ENCODE measurements at regions not wholly inside any gene's neighbourhood (a gene's known extent, or its start where the extent isn't known, plus 50 kb on each side); places are given as distances from the start of the nearest gene placed in this dataset.

DNA sequence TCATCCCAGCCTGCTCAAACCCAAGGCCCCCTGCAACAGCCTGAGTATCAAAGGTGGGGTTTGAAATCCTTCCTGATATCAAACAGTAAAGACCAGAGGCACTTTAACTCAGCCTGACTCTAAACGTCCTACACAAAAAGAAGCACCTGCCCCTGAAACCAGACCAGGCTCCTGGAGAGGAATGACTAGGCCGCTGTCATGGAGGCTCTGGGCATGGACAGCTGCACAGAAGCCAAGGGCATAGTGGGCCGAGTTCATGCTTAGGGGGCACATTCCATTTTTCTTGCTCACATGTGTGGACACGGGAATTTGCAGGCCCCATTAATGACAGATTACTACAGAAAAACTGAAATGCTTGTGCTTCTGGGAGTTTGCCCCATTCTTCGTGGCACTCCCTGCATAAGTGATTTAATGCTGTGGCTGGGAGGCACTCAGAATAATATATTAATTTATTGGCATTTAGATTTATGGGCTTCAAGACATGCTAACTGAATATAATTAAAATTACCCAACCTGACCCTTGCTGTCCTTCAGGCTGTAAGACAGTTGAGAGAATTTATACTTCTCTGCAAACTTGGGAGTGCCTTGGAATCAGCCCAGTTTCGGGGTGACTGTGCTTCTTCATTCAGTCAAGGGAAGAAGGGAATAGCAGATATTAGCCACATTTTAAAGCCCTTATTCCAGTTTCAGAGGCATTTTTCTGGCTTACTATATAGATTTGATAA is 105.5 kb downstream of the GYPC start:
- TF ChIP-seq EZH2phosphoT487 (IDR thresholded peaks at IDR 0.05; ENCODE audit: borderline replicate concordance, low read length): no peak
- TF ChIP-seq, protein P1, sequence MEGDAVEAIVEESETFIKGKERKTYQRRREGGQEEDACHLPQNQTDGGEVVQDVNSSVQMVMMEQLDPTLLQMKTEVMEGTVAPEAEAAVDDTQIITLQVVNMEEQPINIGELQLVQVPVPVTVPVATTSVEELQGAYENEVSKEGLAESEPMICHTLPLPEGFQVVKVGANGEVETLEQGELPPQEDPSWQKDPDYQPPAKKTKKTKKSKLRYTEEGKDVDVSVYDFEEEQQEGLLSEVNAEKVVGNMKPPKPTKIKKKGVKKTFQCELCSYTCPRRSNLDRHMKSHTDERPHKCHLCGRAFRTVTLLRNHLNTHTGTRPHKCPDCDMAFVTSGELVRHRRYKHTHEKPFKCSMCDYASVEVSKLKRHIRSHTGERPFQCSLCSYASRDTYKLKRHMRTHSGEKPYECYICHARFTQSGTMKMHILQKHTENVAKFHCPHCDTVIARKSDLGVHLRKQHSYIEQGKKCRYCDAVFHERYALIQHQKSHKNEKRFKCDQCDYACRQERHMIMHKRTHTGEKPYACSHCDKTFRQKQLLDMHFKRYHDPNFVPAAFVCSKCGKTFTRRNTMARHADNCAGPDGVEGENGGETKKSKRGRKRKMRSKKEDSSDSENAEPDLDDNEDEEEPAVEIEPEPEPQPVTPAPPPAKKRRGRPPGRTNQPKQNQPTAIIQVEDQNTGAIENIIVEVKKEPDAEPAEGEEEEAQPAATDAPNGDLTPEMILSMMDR (IDR thresholded peaks at IDR 0.05; ENCODE audit: low read depth, low read length, poor library complexity, severe bottlenecking): no peak
- Histone ChIP-seq H3K27ac (ENCODE audit: low read depth, low read length) (no peak overlapping the region), H3K36me3 (ENCODE audit: control insufficient read depth, low read length) (no peaks in the 10 kb centered on the region), H3K4me3 (ENCODE audit: low read length) (no peak overlapping the region), H3K4me2 (ENCODE audit: low read length) (no peak overlapping the region), H4K20me1 (ENCODE audit: control insufficient read depth, insufficient read depth, low read depth, low read length) (no peaks in the 10 kb centered on the region), H3K27me3 (ENCODE audit: control insufficient read depth, low read length) (0 out of 2 replicates have a peak, but pooled peaks cover 2% of the 10 kb centered on the region), H3K9me2 (replicated peaks; ENCODE audit: control insufficient read depth, low read length) (no peaks in the 10 kb centered on the region), H3F3A (ENCODE audit: control insufficient read depth, insufficient read depth) (no peaks in the 10 kb centered on the region), H3K4me1 (ENCODE audit: control insufficient read depth, low read length) (no peaks in the 10 kb centered on the region), H3K79me2 (ENCODE audit: control insufficient read depth, low read length) (no peaks in the 10 kb centered on the region), H3K9me3 (ENCODE audit: control insufficient read depth, insufficient read depth, low read length) (no peaks in the 10 kb centered on the region)

DNA sequence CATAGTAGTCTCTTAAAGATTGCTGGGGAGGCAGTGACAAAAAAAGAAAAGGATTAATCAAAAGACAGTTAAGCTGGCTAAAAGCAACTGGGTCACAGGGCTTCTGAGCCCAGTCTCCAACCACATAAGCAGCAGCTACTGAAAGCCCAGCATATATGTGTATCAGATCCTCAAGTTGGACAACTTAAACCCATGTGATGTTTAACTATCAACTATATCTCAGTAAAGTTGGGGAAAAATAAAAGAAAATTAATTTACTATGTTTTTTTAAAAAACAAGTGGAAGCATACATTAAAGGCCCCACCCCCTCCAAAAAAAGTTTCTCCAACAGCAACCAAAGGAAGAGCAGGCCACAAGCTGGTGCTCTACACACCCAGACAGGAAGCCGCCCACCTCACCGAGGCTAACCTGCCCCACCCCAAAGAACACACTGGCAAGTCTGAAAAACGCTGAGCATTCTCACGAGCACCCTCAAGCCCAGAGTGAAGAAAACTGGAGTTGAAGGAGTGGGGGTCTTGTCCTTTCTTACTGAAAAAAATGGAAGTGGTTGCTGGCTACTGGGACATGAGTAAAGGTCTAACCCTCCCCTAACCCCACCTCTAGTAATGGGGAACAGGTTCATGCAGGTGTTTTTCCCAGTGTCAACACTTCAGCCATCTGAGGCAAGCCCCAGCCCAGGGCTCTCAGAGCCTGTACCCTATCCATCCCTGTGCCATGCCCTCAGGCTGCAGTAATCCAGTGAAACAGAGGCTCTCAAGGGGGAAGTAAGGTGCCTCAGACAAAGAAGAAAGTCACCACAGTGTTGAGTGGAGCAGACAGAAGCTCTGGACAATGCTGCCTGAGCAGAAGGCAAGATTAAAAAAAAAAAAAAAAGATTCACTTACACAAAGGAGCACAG is 106.3 kb downstream of the GYPC start:
- H3K79me2 ChIP-seq (ENCODE audit: control insufficient read depth, low read length): no peaks in the 10 kb centered on the region
- no peaks in the 10 kb centered on the region for H3K9me2 ChIP-seq (replicated peaks; ENCODE audit: control insufficient read depth, low read length)
- no peaks in the 10 kb centered on the region for H3K4me1 ChIP-seq (ENCODE audit: control insufficient read depth, low read length)
- no peak overlapping the region for H3K27ac ChIP-seq (ENCODE audit: low read depth, low read length)
- no peaks in the 10 kb centered on the region for H3K9me3 ChIP-seq (ENCODE audit: control insufficient read depth, insufficient read depth, low read length)
- no peaks in the 10 kb centered on the region for H4K20me1 ChIP-seq (ENCODE audit: control insufficient read depth, insufficient read depth, low read depth, low read length)
- no peak overlapping the region for H3K4me3 ChIP-seq (ENCODE audit: low read length)
- no peak for TF ChIP-seq EZH2phosphoT487 (IDR thresholded peaks at IDR 0.05; ENCODE audit: borderline replicate concordance, low read length)
- TF ChIP-seq, protein P1 (IDR thresholded peaks at IDR 0.05; ENCODE audit: low read depth, low read length, poor library complexity, severe bottlenecking): no peak
- H3K36me3 ChIP-seq (ENCODE audit: control insufficient read depth, low read length): no peaks in the 10 kb centered on the region
- H3K4me2 ChIP-seq (ENCODE audit: low read length): no peak overlapping the region
- no peaks in the 10 kb centered on the region for H3F3A ChIP-seq (ENCODE audit: control insufficient read depth, insufficient read depth)
- 0 out of 2 replicates have a peak, but pooled peaks cover 2% of the 10 kb centered on the region for H3K27me3 ChIP-seq (ENCODE audit: control insufficient read depth, low read length)

DNA sequence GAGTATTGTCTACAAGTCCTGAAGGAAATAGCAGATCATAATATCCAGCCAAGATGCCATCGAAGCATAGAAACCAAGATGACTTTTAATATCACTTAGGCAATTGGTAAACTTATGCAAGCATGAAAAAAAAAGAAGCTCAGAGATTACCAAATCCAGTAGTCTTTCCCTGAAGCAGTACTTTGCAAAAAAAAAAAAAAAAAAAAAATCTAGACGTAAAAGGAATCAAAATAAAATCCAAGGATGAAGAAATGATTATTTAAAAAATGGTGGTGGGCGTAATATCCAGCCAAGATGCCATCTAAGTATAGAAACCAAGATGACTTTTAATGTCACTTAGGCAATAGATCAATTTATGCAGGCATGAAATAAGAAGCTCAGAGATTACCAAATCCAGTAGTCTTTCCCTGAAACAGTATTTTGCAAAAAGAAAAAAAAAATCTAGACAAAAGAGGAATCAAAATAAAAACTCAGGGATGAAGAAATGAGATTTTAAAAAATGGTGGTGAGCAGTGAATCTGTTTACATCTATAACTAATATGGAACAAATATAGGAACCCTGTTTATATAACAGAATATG is 108.8 kb downstream of the GYPC start:
- no peaks in the 10 kb centered on the region for H3K9me3 ChIP-seq (ENCODE audit: control insufficient read depth, insufficient read depth, low read length)
- no peak for TF ChIP-seq EZH2phosphoT487 (IDR thresholded peaks at IDR 0.05; ENCODE audit: borderline replicate concordance, low read length)
- TF ChIP-seq, protein P1 (IDR thresholded peaks at IDR 0.05; ENCODE audit: low read depth, low read length, poor library complexity, severe bottlenecking): no peak
- H4K20me1 ChIP-seq (ENCODE audit: control insufficient read depth, insufficient read depth, low read depth, low read length): no peaks in the 10 kb centered on the region
- H3K4me3 ChIP-seq (ENCODE audit: low read length): no peak overlapping the region
- no peak overlapping the region for H3K4me2 ChIP-seq (ENCODE audit: low read length)
- no peaks in the 10 kb centered on the region for H3F3A ChIP-seq (ENCODE audit: control insufficient read depth, insufficient read depth)
- no peaks in the 10 kb centered on the region for H3K36me3 ChIP-seq (ENCODE audit: control insufficient read depth, low read length)
- H3K9me2 ChIP-seq (replicated peaks; ENCODE audit: control insufficient read depth, low read length): no peaks in the 10 kb centered on the region
- H3K27ac ChIP-seq (ENCODE audit: low read depth, low read length): no peak overlapping the region
- H3K79me2 ChIP-seq (ENCODE audit: control insufficient read depth, low read length): no peaks in the 10 kb centered on the region
- no peaks in the 10 kb centered on the region for H3K4me1 ChIP-seq (ENCODE audit: control insufficient read depth, low read length)
- no peaks in the 10 kb centered on the region for H3K27me3 ChIP-seq (ENCODE audit: control insufficient read depth, low read length)

Data from DOHH2 (cell line).